GM12878 (cell line): ENCODE measurements at regions not wholly inside any gene's neighbourhood (a gene's known extent, or its start where the extent isn't known, plus 50 kb on each side); places are given as distances from the start of the nearest gene placed in this dataset.

Experiments
- BCL11A ChIP-seq: IDR thresholded peaks from 2 replicates; pipeline ENCODE4 v1.6.1; 2011; ENCODE audit warnings: low read depth, low read length
- CBX5 ChIP-seq: sonication (generic); IDR thresholded peaks from 2 replicates; pipeline ENCODE4 v1.6.1; 2016; ENCODE audit warnings: low read depth, moderate library complexity, mild to moderate bottlenecking, inconsistent platforms
- ESRRA ChIP-seq: IDR thresholded peaks from 2 replicates; pipeline ENCODE4 v1.6.1; 2012; ENCODE audit warnings: mild to moderate bottlenecking, low read length, improper control_type of control experiment
- PAX8 ChIP-seq: fragments of 450-650 bp; IDR thresholded peaks from 2 replicates; pipeline ENCODE4 v1.6.1; 2017; ENCODE audit warnings: mild to moderate bottlenecking, moderate library complexity
- RELB ChIP-seq: fragments of 450-650 bp; IDR thresholded peaks from 2 replicates; pipeline ENCODE4 v1.6.1; 2017; ENCODE audit warnings: low read depth, mild to moderate bottlenecking, moderate library complexity
- TAF1 ChIP-seq: IDR thresholded peaks from 2 replicates; pipeline ENCODE4 v1.6.1; 2011; ENCODE audit warnings: mild to moderate bottlenecking, low read depth, low read length, borderline replicate concordance
- ZNF274 ChIP-seq: IDR thresholded peaks from one replicate; pipeline ENCODE4 v1.8.0; 2011; ENCODE audit not compliant: insufficient read length, insufficient read depth
- ZNF592 ChIP-seq: fragments of 450-650 bp; IDR thresholded peaks from 2 replicates; pipeline ENCODE4 v1.6.1; 2017; ENCODE audit warnings: mild to moderate bottlenecking, moderate library complexity
- ZNF687 ChIP-seq: fragments of 450-650 bp; IDR thresholded peaks from 2 replicates; pipeline ENCODE4 v1.6.1; 2017; ENCODE audit warnings: mild to moderate bottlenecking, moderate library complexity

- TF ChIP-seq ZNF592: no peak
- TF ChIP-seq PAX8: no peak
- no peak for TF ChIP-seq ESRRA
- TF ChIP-seq RELB: no peak
- no peak for TF ChIP-seq TAF1
- TF ChIP-seq BCL11A: no peak
- TF ChIP-seq ZNF687: no peak
- no peak for TF ChIP-seq ZNF274
- TF ChIP-seq CBX5: no peak
These were observed 1967.3 kb upstream of the NUDT12 start (continued) for GRCh38 chr5:105529851-105530250.
